Esophagus (tissue), 2 donors: ENCODE measurements at regions not wholly inside any gene's neighbourhood (a gene's known extent, or its start where the extent isn't known, plus 50 kb on each side); places are given as distances from the start of the nearest gene placed in this dataset.

Source experiments
- H3K27ac ChIP-seq, 2 donors: one replicate each; pipeline ENCODE4 v1.5.1; 2013; ENCODE audit warnings: low read depth in 2 of 2, mild to moderate bottlenecking in 2 of 2, inconsistent platforms in 1 of 2, low read length in 1 of 2, moderate library complexity in 1 of 2
- H3K27me3 ChIP-seq, 2 donors: one replicate each; pipeline ENCODE4 v1.6.1; 2013; ENCODE audit warnings: low read length in 2 of 2, control low read depth in 1 of 2, mild to moderate bottlenecking in 1 of 2; ENCODE audit not compliant: insufficient read depth in 2 of 2, control insufficient read depth in 1 of 2
- H3K36me3 ChIP-seq, 2 donors: one replicate each; pipeline ENCODE4 v1.6.1; 2013; ENCODE audit warnings: low read length in 1 of 2; ENCODE audit not compliant: control insufficient read depth in 2 of 2, insufficient read depth in 2 of 2
- H3K4me1 ChIP-seq, 2 donors: one replicate each; pipeline ENCODE4 v1.6.1; 2013; ENCODE audit warnings: low read length in 1 of 2; ENCODE audit not compliant: control insufficient read depth in 2 of 2, insufficient read depth in 2 of 2
- H3K4me3 ChIP-seq, 2 donors: one replicate each; pipeline ENCODE4 v1.5.1; 2013; ENCODE audit warnings: low read length in 2 of 2, mild to moderate bottlenecking in 2 of 2, low read depth in 1 of 2, moderate library complexity in 1 of 2
- H3K9me3 ChIP-seq, 2 donors: one replicate each; pipeline ENCODE4 v1.6.1; 2013; ENCODE audit warnings: mild to moderate bottlenecking in 2 of 2, low read depth in 1 of 2, low read length in 1 of 2, moderate library complexity in 1 of 2; ENCODE audit not compliant: control insufficient read depth in 2 of 2, insufficient read depth in 1 of 2
- WGBS, 2 donors: extraction: QIAGEN DNeasy Blood & Tissue Kit; methylation state at CpG; one replicate each; pipeline ENCODE4 v1.1.7; 2013; 5-methylcytosine and 5-hydroxymethylcytosine counted together
- donor health status: healthy with polysubstance abuse.
- donor health status: Bipolar disorder and iron deficiency.

DNA sequence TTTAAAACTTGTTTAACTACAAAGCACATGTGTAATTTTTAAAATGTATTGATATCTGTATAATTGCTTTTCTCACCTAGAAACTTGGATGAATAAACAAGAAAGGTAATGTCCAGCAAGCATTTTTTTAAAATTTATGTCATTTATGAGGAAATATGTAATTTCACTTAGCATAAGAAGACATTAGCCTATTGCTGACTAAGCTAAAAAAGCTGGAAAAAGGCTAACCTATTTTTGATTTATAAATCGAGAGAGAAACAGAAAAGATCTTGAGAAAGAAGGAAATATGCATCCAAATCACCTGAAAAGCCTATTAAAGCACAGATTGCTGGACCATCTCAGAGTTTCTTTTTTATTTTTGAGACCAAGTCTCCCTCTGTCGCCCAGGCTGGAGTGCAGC lies 1181.3 kb downstream of the SLITRK1 start:
- H3K27me3 ChIP-seq: no peaks in the 10 kb centered on the region
- no peaks in the 10 kb centered on the region for H3K36me3 ChIP-seq
- H3K4me3 ChIP-seq: no peak overlapping the region
- no peaks in the 10 kb centered on the region for H3K4me1 ChIP-seq
- 86 to 87% methylated on average over 2 of the region's 2 CpGs for WGBS, 2 donors
- peaks cover 0 to 2% of the 10 kb centered on the region in 2 donors for H3K9me3 ChIP-seq
- no peak overlapping the region for H3K27ac ChIP-seq

DNA sequence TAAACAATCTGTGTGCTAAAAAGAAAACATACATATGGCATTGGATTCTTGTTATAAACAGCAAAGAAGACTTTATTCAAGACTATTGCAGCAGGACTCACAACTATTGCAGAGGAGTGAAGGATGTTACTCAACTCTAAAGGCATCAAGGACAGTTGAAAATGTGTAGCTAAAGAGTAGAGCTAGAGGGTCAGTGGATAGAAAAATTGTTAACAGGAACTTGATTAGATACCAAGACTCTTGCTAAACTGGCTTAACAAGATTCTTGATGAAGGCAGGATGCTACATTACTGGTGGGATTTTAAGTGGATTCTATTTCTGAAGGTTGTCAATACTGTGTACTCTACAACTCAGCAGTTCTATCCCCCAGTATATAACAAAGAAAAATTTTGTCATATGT lies 1183.3 kb downstream of the SLITRK1 start:
- no peaks in the 10 kb centered on the region for H3K9me3 ChIP-seq
- H3K4me1 ChIP-seq: no peaks in the 10 kb centered on the region
- no peak overlapping the region for H3K27ac ChIP-seq
- no peaks in the 10 kb centered on the region for H3K36me3 ChIP-seq
- H3K27me3 ChIP-seq: no peaks in the 10 kb centered on the region
- no peak overlapping the region for H3K4me3 ChIP-seq

DNA sequence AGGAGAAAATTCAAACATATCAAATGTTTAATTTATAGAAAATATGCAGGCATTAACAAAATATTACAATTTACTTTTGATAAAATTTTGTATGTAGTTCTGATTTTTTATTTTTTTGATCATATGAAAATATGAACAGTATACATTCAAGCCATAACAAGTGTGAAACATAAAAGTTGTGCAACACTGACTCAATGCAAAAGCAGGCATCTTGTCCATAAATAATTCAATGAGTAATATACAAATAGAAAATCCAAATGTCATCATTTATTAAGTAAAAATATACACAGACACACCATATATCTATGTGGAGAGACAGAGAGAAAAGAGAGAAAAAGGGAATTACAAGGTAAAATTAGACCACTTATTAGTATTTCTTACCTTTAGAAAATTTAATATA lies 1183.9 kb downstream of the SLITRK1 start:
- Histone ChIP-seq H3K27ac (no peak overlapping the region), H3K36me3 (no peaks in the 10 kb centered on the region), H3K9me3 (no peaks in the 10 kb centered on the region), H3K4me1 (no peaks in the 10 kb centered on the region), H3K27me3 (no peaks in the 10 kb centered on the region), H3K4me3 (no peak overlapping the region)

DNA sequence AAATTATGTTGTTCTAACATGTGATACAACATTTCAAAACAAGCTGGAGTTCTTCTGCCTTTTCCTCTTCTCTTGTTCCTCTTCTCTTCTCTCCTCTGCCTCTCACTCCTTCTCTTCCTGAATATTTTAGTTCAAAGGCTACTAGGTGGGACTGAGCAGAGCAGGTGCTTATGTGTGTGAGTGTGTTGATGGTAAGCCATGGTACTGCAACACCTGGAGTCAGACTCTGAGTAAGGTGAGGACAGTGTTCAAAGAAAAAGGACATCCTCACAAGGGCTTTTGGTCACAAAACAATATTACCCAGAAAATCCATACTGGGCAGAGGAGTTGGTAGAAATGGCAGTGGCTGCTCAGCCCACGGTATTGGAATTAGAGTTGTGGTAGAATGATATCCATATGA lies 1188.7 kb downstream of the SLITRK1 start:
- Histone ChIP-seq H3K9me3 (no peaks in the 10 kb centered on the region), H3K36me3 (no peaks in the 10 kb centered on the region), H3K4me1 (no peaks in the 10 kb centered on the region), H3K27me3 (no peaks in the 10 kb centered on the region), H3K27ac (no peak overlapping the region), H3K4me3 (no peak overlapping the region)
- 85 to 87% methylated on average over 1 of the region's 1 CpG for WGBS, 2 donors

DNA sequence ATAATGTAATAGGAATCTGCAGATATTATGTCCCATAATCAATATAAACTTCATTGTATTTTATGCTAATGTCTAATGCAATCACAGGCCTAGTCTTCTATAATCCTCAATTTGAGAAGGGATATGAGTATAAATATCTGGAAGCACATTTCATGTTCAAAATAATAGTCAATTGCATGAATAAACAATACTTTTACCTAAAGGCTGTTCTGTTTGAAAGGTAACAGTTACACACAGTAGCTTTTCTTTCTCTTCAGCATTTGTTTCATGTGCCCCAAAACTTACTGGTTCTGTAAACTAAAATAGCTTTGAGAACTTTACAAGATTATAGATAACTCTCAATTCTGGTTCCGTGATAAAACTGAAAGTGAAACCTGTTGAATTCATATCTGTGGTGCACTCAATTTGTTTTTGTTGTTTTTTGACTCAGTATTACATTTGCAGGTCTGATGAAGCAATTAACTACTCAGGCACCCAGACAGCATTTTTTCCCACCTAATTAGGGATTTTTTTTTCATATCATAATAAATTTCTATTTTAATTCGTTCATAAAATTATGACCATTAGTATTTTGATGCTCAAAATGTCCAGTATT lies 1193.8 kb downstream of the SLITRK1 start:
- 21 to 27% methylated on average over 2 of the region's 2 CpGs for WGBS, 2 donors
- no peak overlapping the region for H3K27ac ChIP-seq

DNA sequence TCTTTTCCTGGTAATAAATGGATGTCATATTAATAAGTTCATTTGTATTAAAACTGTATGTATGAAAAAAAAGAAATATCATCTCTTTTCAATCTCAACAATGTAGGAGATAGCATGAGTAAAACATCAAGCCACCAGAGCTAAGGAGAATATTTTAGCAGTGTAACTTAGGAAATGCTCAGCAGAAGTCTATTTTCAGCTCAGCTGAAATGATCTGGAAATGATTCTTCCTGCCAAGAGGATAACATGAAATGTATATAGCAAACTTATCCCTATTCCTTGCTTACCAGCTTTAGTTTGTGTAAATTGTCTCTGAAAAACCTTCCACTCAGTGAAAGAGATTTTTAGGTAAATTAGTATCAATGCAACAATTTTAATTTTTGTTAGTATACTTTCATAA lies 1194.4 kb downstream of the SLITRK1 start:
- no peak overlapping the region for H3K4me3 ChIP-seq

More for the DNA sequence above, 1193.8 kb downstream of the SLITRK1 start:
- no peaks in the 10 kb centered on the region for H3K4me1 ChIP-seq
- no peaks in the 10 kb centered on the region for H3K9me3 ChIP-seq
- no peaks in the 10 kb centered on the region for H3K27me3 ChIP-seq
- no peaks in the 10 kb centered on the region for H3K36me3 ChIP-seq
- peak overlapping the region in 1 of 2 donors; percentile 49 for H3K4me3 ChIP-seq

DNA sequence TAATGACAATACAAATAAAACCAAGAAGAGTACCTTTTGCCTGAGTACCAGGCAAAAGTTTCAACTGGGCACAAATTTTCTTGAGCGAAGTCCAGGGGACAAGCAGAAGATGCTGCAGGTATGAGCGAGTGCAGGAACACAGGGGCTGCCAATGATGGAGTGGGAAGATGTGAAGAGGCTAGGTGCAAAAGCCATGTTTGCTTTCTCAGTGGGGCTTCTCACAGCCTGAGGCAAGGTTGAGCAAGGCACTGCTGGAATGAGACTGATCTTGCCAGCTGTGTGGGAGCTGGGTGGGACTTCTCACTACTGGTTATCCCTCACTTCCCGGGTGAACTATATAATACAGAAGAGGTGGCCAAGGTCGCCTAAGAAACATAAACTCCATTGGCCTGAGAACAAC lies 1200.7 kb downstream of the SLITRK1 start:
- H3K4me3 ChIP-seq: no peak overlapping the region
- no peak overlapping the region for H3K27ac ChIP-seq
- H3K36me3 ChIP-seq: no peaks in the 10 kb centered on the region
- no peaks in the 10 kb centered on the region for H3K27me3 ChIP-seq
- no peaks in the 10 kb centered on the region for H3K9me3 ChIP-seq
- H3K4me1 ChIP-seq: no peaks in the 10 kb centered on the region
- WGBS, 2 donors: 55 to 67% methylated on average over 4 of the region's 4 CpGs

More for the DNA sequence above, 1194.4 kb downstream of the SLITRK1 start:
- Histone ChIP-seq H3K36me3 (no peaks in the 10 kb centered on the region), H3K9me3 (no peaks in the 10 kb centered on the region), H3K27ac (no peak overlapping the region), H3K4me1 (no peaks in the 10 kb centered on the region), H3K27me3 (no peaks in the 10 kb centered on the region)

DNA sequence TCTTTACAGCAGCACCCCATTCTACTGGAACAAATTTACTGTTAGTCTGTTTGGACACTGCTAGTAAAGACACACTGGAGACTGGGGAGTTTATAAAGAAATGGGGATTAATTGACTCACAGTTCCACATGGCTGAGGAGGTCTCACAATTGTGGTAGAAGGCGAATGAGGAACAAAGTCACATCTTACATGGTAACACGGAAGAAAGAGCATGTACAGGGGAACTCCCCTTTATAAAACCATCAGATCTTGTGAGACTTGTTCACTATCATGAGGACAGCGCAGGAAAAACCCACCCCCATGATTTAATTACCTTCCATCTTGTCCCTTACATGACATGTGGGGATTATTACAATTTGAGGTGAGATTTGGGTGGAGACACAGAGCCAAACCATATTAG lies 1204.2 kb downstream of the SLITRK1 start:
- H3K27ac ChIP-seq: no peak overlapping the region
- WGBS, 2 donors: 80 to 87% methylated on average over 3 of the region's 3 CpGs

DNA sequence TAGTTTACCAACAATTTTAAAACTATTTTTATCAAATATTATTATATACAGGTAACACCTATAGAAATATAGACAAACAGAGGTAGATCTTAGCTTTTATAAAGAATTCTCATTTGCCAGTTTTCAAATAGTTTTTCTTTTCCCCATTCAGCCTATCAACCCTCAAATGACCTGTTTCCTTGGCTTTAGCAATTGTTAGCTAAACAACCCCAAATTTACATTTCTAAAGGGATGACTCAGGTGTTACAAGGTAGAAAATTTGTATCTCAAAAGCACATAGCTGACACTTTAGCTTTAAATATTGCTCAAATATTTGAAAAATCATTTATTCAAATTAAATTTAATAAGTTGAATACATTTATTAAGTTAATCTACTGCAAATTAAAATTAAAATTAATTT lies 1207.2 kb downstream of the SLITRK1 start:
- Histone ChIP-seq H3K27me3 (no peaks in the 10 kb centered on the region), H3K4me3 (no peak overlapping the region), H3K27ac (no peak overlapping the region), H3K4me1 (no peaks in the 10 kb centered on the region), H3K9me3 (no peaks in the 10 kb centered on the region), H3K36me3 (no peaks in the 10 kb centered on the region)

More for the DNA sequence above, 1204.2 kb downstream of the SLITRK1 start:
- Histone ChIP-seq H3K9me3 (no peaks in the 10 kb centered on the region), H3K4me1 (no peaks in the 10 kb centered on the region), H3K4me3 (no peak overlapping the region), H3K27me3 (no peaks in the 10 kb centered on the region), H3K36me3 (no peaks in the 10 kb centered on the region)

DNA sequence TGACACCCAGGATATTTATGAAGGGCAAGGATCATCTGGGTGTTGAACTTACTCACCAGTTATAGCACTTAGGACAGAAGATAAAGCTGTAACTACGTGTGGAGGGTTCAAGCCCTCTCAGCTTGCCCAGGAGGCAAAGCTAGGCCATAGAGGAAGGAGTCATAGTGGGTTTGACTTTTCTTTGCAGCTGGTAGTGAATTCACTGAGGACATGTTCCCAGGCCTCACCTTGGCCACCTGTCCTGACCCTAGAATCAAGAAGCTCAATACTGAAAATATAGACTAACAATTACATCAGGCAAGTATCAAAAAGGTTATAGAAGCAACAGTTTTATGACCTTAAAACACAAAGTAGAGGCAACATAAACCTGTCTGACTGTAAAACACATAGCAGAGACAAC lies 1207.7 kb downstream of the SLITRK1 start:
- WGBS, 2 donors: 45 to 50% methylated on average over 1 of the region's 1 CpG
- Histone ChIP-seq H3K27ac (no peak overlapping the region), H3K4me3 (no peak overlapping the region), H3K9me3 (no peaks in the 10 kb centered on the region), H3K27me3 (no peaks in the 10 kb centered on the region), H3K36me3 (no peaks in the 10 kb centered on the region), H3K4me1 (no peaks in the 10 kb centered on the region)
